Upper lobe of left lung (tissue), 6 donors: ENCODE measurements at regions not wholly inside any gene's neighbourhood (a gene's known extent, or its start where the extent isn't known, plus 50 kb on each side); places are given as distances from the start of the nearest gene placed in this dataset.
A peak's percentile ranks its signal among the peaks of the same experiment; 100 is the strongest.

Experiments
- ATAC-seq, 2 donors: fragments of 200-7000 bp; cut with Tn5 transposase; one replicate each; pipeline ENCODE4 v1.9.1; 2022; ENCODE audit warnings: mild to moderate bottlenecking in 2 of 2, moderate library complexity in 2 of 2; ENCODE audit not compliant: low FRiP score in 2 of 2
- DNase-seq, 2 donors: peaks; one replicate each; pipeline ENCODE4 v3.0.0-alpha.2; 2019 to 2020
- H3K27ac ChIP-seq, 4 donors: fragments of 200-600 bp; sonication (generic); one replicate each; pipeline ENCODE4 v1.5.1; 2016 to 2019
- H3K27me3 ChIP-seq, 4 donors: fragments of 200-600 bp; sonication (generic); one replicate each; pipeline ENCODE4 v1.5.1; 2017 to 2019
- H3K36me3 ChIP-seq, 4 donors: fragments of 200-600 bp; sonication (generic); one replicate each; pipeline ENCODE4 v1.5.1; 2016 to 2019
- H3K4me1 ChIP-seq, 4 donors: fragments of 200-600 bp; sonication (generic); one replicate each; pipeline ENCODE4 v1.5.1; 2018 to 2019
- H3K4me3 ChIP-seq, 4 donors: fragments of 200-600 bp; sonication (generic); one replicate each; pipeline ENCODE4 v1.5.1; 2017 to 2019; ENCODE audit warnings: mild to moderate bottlenecking in 2 of 4, moderate library complexity in 1 of 4
- H3K9me3 ChIP-seq, 4 donors: fragments of 200-600 bp; sonication (generic); one replicate each; pipeline ENCODE4 v1.5.1; 2018 to 2019
- CTCF ChIP-seq, 6 experiments: fragments of 450-650 bp in 4 of 6; fragments of 200-600 bp in 2 of 6; sonication (generic) in 2 of 6; IDR thresholded peaks; one replicate each; pipeline ENCODE4 v1.5.1; 2016 to 2019; ENCODE audit warnings: antibody characterized with exemption in 6 of 6
- EP300 ChIP-seq, 4 donors: sonication (generic); formaldehyde crosslinking; IDR thresholded peaks; one replicate each; pipeline ENCODE4 v1.5.1; 2017; ENCODE audit warnings: antibody characterized with exemption in 4 of 4, control low read depth in 2 of 4
- POLR2A ChIP-seq, 4 donors: fragments of 450-650 bp; IDR thresholded peaks; one replicate each; pipeline ENCODE4 v1.5.1; 2016 to 2017; ENCODE audit warnings: antibody characterized with exemption in 4 of 4, mild to moderate bottlenecking in 2 of 4
- POLR2AphosphoS5 ChIP-seq, 2 donors: sonication (generic); formaldehyde crosslinking; IDR thresholded peaks; one replicate each; pipeline ENCODE4 v1.5.1; 2017; ENCODE audit warnings: antibody characterized with exemption in 2 of 2
- WGBS, 2 donors: methylation state at CpG; one replicate each; pipeline ENCODE4 v1.1.5; 2017 to 2018; 5-methylcytosine and 5-hydroxymethylcytosine counted together
- donor health status: DM: no; HTN: no; CAD: no; lungs with moderate emphysema.
- donor health status: DM: no; HTN: yes; CAD: no; lungs with severe emphysema.

GRCh38 chr13:111620166-111620565, 299.7 kb downstream of the TEX29 start:
- H3K27ac ChIP-seq = no peak overlapping the region
- 89 to 92% methylated on average over 6 of the region's 6 CpGs for WGBS, 2 donors

GRCh38 chr13:111620586-111620985, 300.1 kb downstream of the TEX29 start:
- no peak for ATAC-seq
- TF ChIP-seq POLR2A (IDR thresholded peaks at IDR 0.05) (no peak), CTCF (IDR thresholded peaks at IDR 0.05) (no peak)
- peak in 1 of 2 donors; percentile 7 for DNase-seq
- 88% methylated on average over 9 of the region's 9 CpGs for WGBS, 2 donors
- Histone ChIP-seq H3K9me3 (no peaks in the 10 kb centered on the region), H3K36me3 (no peaks in the 10 kb centered on the region), H3K27me3 (no peaks in the 10 kb centered on the region), H3K4me3 (no peak overlapping the region), H3K27ac (no peak overlapping the region), H3K4me1 (no peaks in the 10 kb centered on the region)

More at GRCh38 chr13:111620166-111620565, 299.7 kb downstream of the TEX29 start:
- Histone ChIP-seq H3K27me3 (no peaks in the 10 kb centered on the region), H3K4me1 (no peaks in the 10 kb centered on the region), H3K9me3 (no peaks in the 10 kb centered on the region), H3K4me3 (no peak overlapping the region), H3K36me3 (no peaks in the 10 kb centered on the region)
- DNase-seq (no peak), ATAC-seq (no peak)
- no peak for TF ChIP-seq CTCF (IDR thresholded peaks at IDR 0.05)
- TF ChIP-seq POLR2AphosphoS5 (IDR thresholded peaks at IDR 0.05) = no peak
- no peak for TF ChIP-seq EP300 (IDR thresholded peaks at IDR 0.05)
- no peak for TF ChIP-seq POLR2A (IDR thresholded peaks at IDR 0.05)

DNA sequence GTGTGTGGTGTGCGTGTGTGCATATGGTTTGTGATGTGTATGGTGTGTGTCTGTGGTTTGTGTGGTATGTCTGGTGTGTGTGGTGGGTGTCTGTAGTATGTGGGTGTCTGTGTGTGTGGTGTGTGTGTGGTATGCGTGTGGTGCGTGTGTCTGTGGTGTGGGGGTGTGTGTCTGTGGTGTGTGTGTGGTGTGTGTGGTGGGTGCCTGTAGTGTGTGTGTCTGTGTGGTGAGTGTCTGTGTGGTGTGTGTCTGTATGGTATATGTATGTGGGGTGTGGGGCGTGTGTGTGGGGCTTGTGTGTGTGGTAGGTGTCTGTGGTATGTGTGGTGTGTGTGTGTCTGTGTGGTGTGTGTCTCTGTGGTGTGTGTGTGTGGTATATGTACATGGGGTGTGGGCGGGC, 300.7 kb downstream of the TEX29 start:
- 91 to 94% methylated on average over 5 of the region's 5 CpGs for WGBS, 2 donors
- Histone ChIP-seq H3K9me3 (no peaks in the 10 kb centered on the region), H3K4me3 (no peak overlapping the region), H3K36me3 (no peaks in the 10 kb centered on the region), H3K27me3 (no peaks in the 10 kb centered on the region), H3K4me1 (no peaks in the 10 kb centered on the region), H3K27ac (no peak overlapping the region)
- no peak for ATAC-seq
- no peak for TF ChIP-seq EP300 (IDR thresholded peaks at IDR 0.05)
- no peak for TF ChIP-seq POLR2AphosphoS5 (IDR thresholded peaks at IDR 0.05)
- no peak for TF ChIP-seq POLR2A (IDR thresholded peaks at IDR 0.05)
- TF ChIP-seq CTCF (IDR thresholded peaks at IDR 0.05) = no peak
- DNase-seq = peak in 1 of 2 donors; percentile 12

GRCh38 chr13:111622051-111622531, 301.6 kb downstream of the TEX29 start:
- 86 to 94% methylated on average over 13 to 21 of the region's 21 CpGs for WGBS, 2 donors
- Histone ChIP-seq H3K9me3 (no peaks in the 10 kb centered on the region), H3K4me3 (no peak overlapping the region), H3K4me1 (no peaks in the 10 kb centered on the region), H3K27me3 (no peaks in the 10 kb centered on the region), H3K27ac (no peak overlapping the region), H3K36me3 (no peaks in the 10 kb centered on the region)
- ATAC-seq = no peak
- peak in 1 of 2 donors; percentile 20 for DNase-seq
- TF ChIP-seq EP300 (IDR thresholded peaks at IDR 0.05) = no peak
- no peak for TF ChIP-seq POLR2AphosphoS5 (IDR thresholded peaks at IDR 0.05)
- no peak for TF ChIP-seq CTCF (IDR thresholded peaks at IDR 0.05)
- TF ChIP-seq POLR2A (IDR thresholded peaks at IDR 0.05) = no peak

DNA sequence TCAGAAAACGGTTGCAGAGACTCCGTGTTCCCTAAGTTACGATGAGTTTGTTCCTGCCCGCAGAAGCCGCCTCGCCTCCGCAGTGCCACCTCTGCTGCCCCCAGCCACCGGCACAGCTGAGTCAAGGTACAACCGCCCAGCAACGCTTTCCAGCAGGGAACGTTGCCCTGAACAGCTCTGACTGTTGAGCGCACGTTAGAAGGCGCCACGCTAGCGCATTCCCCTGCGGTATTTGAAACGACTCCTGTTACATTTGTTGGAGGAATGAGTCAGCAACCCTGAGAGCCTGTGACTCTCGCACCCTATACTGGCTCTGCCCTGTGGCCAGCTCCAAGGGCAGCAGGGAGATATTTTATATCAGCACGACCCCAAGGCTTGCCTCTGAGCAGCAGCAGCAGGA, 302.8 kb downstream of the TEX29 start:
- DNase-seq = no peak
- TF ChIP-seq POLR2AphosphoS5 (IDR thresholded peaks at IDR 0.05) = no peak
- no peak for TF ChIP-seq POLR2A (IDR thresholded peaks at IDR 0.05)
- no peak for TF ChIP-seq EP300 (IDR thresholded peaks at IDR 0.05)
- no peak for TF ChIP-seq CTCF (IDR thresholded peaks at IDR 0.05)

More for the DNA sequence above, 302.8 kb downstream of the TEX29 start:
- no peak overlapping the region for H3K4me3 ChIP-seq
- no peaks in the 10 kb centered on the region for H3K27me3 ChIP-seq
- H3K36me3 ChIP-seq = no peaks in the 10 kb centered on the region
- H3K9me3 ChIP-seq = no peaks in the 10 kb centered on the region
- no peak overlapping the region for H3K27ac ChIP-seq
- WGBS, 2 donors = 90% methylated on average over 20 of the region's 20 CpGs
- no peak for ATAC-seq
- no peaks in the 10 kb centered on the region for H3K4me1 ChIP-seq
